ENCODE measurements at regions not wholly inside any gene's neighbourhood (a gene's known extent, or its start where the extent isn't known, plus 50 kb on each side); places are given as distances from the start of the nearest gene placed in this dataset.

DNA sequence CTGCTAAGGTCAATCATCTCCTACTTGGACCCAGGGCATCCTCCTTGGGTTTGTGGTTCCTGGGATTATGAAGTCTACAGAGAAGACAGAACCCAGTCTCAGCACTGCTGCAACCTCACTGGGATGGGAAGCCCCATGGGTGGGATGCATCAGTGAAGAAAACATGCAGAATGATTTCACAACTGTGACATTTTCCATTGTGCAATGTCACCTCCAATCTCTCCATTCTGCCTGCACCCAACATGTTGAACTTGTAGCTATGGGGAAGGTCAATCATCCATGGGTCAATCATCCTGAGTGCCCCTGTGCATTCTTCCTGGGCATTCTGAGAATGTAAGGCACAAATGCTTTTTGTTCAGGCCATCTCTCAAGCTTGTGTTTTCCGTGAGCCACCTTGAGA, 1004.4 kb upstream of the TMEM132C start:
- in situ Hi-C loops (cut with HindIII; ENCODE audit: low pct_unique_long_range_greater_than_20kb, low sequenced_read_pairs): no loop called here
- no peak for DNase-seq (ENCODE audit: low read depth, low spot score)

DNA sequence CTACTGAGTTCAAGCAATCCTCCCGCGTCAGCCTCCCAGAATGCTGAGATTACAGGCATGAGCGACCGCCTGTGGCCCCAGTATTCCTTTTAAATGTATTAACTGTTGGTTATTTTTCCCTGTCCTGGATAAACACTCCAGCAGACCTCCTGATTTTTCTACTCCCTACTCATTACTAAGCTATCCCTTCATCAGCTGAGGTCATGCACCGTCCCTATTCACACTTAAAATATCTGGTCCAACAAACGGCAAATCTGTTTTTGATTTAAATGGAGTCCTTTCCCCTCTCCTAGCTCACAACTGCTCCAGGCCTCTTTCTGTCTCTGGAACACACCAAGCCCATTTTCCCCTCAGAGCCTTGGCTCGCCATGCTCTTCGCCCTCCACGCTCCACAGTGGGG, 1003.3 kb upstream of the TMEM132C start:
- in situ Hi-C loops (cut with HindIII; ENCODE audit: low pct_unique_long_range_greater_than_20kb, low sequenced_read_pairs): no loop called here
- DNase-seq (ENCODE audit: low read depth, low spot score): no peak

DNA sequence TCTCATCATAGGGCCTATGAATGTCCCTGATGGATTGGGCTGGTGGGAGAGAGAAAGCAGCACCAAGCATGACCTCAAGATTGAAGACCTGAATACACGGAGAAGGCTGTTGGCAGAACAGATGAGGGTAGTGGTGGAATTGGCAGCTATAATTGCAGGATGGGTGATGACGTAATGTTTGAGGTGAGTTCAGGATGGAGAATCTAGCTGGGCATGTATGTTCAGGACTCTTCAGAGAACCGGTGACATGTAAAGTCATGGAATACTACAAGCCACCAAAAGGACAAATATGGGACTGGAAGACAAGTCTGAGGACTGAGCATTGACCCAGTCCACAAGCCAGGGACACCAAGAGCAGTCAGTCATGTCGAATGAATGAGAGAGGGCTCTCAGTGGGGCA, 999.8 kb upstream of the TMEM132C start:
- DNase-seq (ENCODE audit: low read depth, low spot score): no peak
- in situ Hi-C loops (cut with HindIII; ENCODE audit: low pct_unique_long_range_greater_than_20kb, low sequenced_read_pairs): no loop called here

DNA sequence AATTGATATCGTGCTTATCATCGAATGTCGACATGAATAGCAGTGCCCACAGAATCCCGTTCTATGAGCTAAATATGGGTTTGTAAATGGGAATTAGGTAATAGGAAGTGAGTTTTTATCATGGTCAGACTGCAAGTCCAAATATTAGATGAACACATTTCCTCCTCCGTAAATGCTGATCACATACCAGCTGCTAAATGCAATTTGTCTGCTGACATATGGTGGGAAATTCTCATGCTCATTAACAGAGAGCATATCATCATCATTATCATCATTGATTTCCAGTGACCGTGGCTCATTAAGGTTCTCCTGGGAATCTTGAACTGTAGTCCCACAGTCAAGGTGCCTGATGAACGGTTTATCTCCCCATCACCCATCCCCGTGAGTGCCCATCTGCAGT, 998.8 kb upstream of the TMEM132C start:
- no peak for DNase-seq (ENCODE audit: low read depth, low spot score)
- in situ Hi-C loops (cut with HindIII; ENCODE audit: low pct_unique_long_range_greater_than_20kb, low sequenced_read_pairs): no loop called here

DNA sequence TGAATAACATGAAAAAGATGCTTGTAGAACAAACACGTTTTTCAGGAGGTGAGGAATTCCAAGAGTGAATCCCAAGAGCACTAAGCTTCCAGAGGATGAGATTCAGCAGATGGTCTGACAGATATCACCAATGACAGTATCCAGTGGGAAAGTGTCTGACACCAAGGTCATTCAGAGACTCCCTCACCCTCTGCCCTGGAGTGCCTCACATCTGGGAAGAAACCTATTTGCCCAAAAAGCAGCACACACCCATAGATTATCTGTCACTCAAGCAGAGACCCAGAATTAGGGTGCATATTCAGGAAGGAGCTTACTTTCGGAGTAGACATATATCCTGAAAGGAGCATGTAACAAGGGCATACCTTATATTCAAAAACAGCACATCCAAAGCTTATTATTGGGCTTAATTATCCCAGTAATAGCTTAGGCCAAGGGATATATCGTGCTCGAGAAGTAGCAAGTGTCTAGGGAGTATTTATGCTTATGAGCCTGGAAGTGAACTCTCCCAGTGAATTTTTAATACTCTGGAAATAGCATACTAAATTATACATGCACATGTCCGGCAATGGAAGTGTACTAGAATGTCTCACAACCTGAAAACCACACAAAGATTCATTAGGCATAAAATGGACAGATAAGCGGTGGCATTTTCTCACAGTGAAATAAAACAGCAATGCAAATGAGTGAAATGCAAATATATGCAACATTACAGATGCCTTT, 998.1 kb upstream of the TMEM132C start:
- in situ Hi-C loops (cut with HindIII; ENCODE audit: low pct_unique_long_range_greater_than_20kb, low sequenced_read_pairs): no loop called here

DNA sequence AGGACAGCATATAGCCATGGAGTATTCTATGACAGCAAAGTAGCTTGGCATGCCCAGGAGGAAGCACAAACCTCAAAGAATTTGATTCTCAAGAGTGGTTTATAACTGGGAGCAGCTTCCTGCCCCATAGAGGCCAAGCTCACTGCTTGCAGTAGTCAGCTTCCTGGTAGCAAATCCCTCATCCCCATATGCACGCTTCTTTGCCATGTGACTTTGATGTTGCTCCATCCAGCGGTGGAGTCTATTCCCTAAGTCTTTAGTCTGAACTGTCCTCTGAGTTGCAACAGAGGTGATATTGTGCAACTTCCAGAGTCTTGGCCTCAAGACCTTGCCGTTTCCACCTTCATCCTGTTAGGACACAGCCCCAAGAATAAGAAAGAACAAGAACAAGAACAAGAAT, 996.8 kb upstream of the TMEM132C start:
- in situ Hi-C loops (cut with HindIII; ENCODE audit: low pct_unique_long_range_greater_than_20kb, low sequenced_read_pairs): no loop called here
- peak; percentile 25 for DNase-seq (ENCODE audit: low read depth, low spot score)

More for the DNA sequence above, 998.1 kb upstream of the TMEM132C start:
- no peak for DNase-seq (ENCODE audit: low read depth, low spot score)

DNA sequence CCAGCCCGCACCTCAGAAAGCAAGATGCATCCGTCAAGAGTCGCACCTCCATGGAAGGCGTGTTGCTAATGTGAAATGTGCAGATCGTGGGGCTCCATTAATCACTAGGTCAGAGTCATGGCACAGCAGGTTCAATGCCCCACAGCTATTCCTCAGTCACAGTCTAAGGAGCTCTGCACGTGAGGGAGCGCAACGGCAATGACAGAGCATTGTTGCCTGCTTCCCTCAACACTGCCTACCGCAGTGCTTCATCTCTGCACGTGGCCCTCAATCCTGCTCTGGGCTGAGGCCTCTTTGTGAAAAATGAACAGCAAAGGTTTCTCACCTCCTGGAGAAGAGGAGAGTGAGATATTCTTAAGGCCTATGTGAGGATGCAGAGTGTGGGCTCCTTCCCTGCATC, 995.2 kb upstream of the TMEM132C start:
- no peak for DNase-seq (ENCODE audit: low read depth, low spot score)
- in situ Hi-C loops (cut with HindIII; ENCODE audit: low pct_unique_long_range_greater_than_20kb, low sequenced_read_pairs): no loop called here

DNA sequence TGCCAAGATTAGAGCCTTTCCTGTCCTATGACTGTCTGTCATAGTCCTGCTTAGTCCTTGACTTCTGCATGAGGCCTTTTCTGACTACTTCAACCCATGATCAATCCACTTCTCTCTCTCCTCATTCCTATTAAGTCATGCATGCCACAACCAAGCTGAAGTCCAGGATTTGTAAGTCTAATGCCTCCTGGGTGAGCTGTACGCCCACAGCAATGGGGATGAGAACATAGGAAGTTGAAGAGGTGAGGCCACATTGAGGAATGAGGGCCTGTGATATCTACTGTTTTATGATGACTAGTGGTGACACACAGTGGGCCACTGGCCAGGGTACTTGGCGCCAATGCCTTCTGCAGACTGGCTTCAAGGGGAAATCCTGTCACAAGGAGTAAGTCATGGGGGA, 994.1 kb upstream of the TMEM132C start:
- in situ Hi-C loops (cut with HindIII; ENCODE audit: low pct_unique_long_range_greater_than_20kb, low sequenced_read_pairs): no loop called here
- no peak for DNase-seq (ENCODE audit: low read depth, low spot score)

DNA sequence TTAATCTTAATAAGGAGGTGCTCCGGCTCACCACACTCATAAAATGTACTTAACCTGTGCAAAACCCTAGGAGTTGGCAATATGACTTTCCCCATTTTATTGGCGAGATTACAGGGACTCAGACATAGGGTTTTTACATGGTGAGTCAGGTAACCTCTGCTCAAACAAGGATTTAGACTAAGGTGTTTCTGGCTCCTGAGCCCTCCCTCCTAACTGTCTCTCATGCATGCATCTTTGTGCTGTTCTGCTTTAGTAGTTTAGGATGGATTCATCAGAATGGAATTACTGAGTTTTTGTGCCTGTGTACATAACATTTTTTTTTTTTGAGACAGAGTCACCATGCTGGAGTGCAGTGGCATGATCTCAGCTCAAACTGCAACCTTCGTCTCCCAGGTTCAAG, 993.3 kb upstream of the TMEM132C start:
- DNase-seq (ENCODE audit: low read depth, low spot score): no peak
- in situ Hi-C loops (cut with HindIII; ENCODE audit: low pct_unique_long_range_greater_than_20kb, low sequenced_read_pairs): no loop called here

DNA sequence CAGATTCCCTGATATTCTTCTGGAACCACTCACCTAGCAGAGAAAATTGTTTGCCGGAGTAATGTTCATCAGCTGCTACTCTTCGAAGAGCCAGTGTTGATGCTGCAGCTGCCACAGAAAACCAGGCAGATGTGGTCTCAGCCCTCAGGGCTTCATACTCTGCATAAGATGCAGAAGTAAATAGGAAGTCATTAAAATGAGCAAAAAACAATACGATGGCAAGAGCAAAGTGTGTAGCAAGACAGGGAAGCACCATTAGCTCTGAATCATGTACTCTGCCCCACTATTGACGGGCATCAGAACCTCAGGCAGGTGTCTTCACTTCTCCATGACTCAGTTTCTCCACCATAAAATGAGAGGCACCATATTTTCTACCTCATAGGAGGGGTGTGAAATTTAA, 991.6 kb upstream of the TMEM132C start:
- DNase-seq (ENCODE audit: low read depth, low spot score): no peak
- in situ Hi-C loops (cut with HindIII; ENCODE audit: low pct_unique_long_range_greater_than_20kb, low sequenced_read_pairs): no loop called here

DNA sequence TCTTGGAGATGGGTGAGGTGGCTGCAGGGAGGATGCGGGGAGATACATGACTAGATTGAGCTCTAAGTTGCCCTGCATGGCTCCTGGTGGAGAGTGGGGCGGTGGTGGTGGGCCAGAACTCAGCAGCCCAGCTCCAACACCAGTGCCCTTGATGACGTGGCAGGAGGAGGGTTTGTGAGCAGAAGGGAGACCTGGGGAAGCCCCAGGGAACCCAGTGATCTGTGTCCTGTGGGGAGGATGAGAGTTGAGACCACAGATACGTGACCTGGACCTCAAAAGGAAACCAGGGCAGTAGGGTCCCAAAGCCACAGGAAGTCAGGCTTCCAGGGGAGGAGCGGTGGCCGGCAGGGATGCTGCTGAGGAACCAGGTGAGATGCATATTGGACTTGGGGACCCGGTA, 989.1 kb upstream of the TMEM132C start:
- in situ Hi-C loops (cut with HindIII; ENCODE audit: low pct_unique_long_range_greater_than_20kb, low sequenced_read_pairs): no loop called here
- no peak for DNase-seq (ENCODE audit: low read depth, low spot score)

DNA sequence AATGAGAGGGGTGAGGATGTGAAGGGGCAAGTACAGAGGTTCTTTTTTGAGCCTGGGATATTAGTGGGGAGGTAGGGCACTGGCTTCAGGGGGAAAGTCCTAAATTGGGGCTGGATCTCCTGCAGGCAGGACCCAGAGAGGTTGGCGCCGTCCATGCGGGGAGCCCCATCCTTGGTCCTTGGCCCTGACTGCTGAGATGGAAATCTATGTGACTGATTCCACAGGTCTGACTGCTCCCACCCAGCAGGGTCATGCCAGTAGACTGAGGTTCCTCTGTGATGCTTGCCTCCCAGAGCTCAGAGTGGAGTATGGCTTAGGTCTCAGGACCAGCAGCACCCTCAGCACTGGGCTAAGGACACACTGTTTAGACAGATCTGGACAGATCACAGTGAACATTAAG, 988.6 kb upstream of the TMEM132C start:
- DNase-seq (ENCODE audit: low read depth, low spot score): no peak
- in situ Hi-C loops (cut with HindIII; ENCODE audit: low pct_unique_long_range_greater_than_20kb, low sequenced_read_pairs): no loop called here

DNA sequence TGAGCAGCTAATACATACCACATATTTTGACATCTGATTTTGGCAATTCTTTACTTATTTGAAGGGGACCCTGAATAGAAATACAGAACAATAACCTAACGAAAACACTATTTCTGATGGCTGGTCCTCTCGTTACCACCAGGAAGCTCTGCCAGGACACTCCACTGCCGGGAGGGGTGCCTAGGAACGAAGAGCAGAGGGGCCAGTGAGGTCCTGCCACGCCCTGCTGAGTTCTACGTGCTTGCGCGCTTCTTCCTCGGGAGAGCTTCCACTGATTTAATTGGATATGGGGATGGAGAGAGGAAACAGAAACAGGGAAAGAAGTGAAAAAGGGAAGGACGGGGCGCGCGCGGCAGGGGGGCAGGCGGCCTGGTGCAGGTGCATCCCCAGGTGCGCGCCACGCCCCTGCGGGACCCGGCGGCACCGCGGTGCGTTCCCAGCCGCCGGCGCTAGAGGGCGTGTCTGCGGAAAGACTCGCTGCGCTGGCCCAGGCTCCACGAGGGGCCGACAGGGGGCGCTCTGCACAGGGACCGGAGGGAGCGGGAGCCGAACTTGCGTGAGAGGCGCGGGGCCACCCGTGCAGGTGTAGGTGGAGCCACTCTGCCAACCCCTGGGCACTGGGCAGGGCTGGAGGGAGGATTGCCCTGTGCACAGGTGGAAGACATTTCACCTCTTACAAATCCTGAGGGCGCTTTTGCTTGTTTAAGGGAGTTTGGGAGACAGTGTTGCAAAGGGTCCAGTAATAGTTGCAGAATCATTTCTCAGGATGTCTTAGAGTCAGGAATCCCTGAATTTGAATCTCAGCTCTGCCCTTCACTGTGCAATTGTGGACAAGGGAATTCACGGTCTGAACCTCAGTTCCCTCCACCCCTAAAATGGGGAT, 986.3 kb upstream of the TMEM132C start:
- in situ Hi-C loops (cut with HindIII; ENCODE audit: low pct_unique_long_range_greater_than_20kb, low sequenced_read_pairs): no loop called here
- peak; percentile 63 for DNase-seq (ENCODE audit: low read depth, low spot score)

DNA sequence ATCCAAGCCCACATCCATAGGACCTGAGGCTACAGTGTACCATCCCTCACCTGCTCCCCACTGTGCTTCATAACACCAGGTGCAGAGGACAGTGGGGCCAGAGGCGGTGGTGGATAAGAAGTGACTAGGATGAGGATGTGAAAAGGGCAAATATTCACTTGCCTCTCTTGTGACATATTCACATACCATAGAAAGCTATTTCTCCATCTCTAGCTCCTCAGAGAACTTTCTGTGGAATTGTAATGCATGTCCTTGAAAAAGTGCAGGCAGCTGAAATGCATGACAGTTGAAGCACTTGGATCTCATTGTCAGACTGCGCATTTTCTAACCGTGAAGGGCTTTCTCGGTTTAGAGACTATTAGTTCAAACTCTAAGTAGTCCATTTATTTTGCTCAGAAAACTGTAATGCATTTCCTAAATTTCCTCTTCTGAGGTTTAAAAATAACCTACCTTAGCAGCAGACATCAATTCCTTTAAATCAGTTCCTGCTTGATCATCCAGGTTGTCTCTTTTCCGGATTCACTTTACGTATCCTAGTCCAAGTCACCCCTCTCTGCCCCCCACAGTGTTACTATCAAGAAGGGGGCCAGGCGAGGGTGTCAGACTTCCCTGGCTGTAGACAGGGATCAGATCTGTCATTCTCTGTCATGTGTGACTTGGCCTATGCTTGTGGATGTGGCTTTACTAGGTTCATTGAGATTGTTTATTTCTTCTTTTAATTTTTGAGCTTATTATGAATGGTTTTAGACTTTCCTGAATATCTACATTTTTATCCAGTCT, 984.0 kb upstream of the TMEM132C start:
- in situ Hi-C loops (cut with HindIII; ENCODE audit: low pct_unique_long_range_greater_than_20kb, low sequenced_read_pairs): no loop called here

DNA sequence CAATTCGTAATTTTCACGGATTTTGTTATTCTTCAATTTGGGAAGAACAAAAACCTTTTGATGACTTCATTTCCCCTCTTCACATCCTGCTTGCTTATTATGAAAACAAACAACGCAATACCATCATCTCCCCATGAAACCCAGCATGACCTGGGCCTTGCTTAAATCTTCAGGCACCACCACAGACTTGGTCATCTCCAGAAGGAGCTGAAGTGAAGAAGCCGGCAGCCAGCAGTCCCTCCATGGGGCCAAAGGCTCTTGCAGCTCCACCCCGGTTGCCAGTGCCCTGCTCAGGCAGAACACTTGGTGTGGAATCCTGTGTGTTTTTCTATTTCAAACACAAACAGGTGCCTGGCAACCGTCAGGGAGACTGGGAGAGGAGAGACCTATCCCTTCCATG, 982.9 kb upstream of the TMEM132C start:
- DNase-seq (ENCODE audit: low read depth, low spot score): no peak
- in situ Hi-C loops (cut with HindIII; ENCODE audit: low pct_unique_long_range_greater_than_20kb, low sequenced_read_pairs): no loop called here

More for the DNA sequence above, 984.0 kb upstream of the TMEM132C start:
- no peak for DNase-seq (ENCODE audit: low read depth, low spot score)

DNA sequence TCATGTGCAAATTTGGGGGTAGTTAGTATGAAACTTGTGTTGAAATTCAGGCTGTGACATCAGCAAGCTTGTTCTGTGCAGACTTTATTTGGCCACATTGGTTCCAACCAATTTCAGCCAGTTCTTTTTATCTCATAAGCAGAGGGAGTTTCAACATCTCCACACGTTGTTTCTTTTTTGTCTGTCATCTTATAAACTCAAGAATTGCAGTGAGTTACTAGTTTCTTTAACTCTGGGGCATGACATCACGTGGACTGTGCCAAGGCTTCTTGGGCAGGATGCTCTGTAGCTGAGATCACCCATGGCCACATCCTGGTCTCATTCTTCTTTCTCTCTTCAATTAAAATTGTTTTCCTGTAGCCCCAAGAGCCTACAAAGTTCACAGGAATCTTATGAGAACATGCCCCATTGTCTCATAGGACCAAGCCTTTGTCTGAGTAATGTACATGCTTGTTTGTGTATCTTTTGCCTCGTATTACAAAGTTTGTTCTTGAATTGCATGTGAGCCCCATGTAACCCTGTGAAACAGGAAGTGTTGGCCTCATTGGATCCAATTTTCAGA, 982.0 kb upstream of the TMEM132C start:
- in situ Hi-C loops (cut with HindIII; ENCODE audit: low pct_unique_long_range_greater_than_20kb, low sequenced_read_pairs): no loop called here
- DNase-seq (ENCODE audit: low read depth, low spot score): no peak

DNA sequence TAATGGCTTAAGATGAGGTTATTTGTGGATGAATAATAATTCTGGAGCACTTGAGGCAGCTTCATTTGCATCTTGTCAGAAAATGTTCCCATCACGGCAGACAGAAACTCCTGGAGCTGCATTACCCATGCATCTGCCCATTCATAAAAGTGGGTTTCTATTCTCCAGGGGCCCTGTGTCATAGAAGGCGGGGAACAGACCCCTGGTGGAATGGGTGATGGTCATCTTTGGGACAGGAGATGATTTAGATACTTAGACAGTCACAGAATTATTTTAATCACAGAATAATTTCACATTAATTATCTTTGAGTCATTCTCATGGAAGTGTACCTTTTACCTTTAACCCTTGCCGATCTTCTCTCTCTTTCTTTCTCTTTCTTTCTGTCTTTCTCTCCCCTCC, 980.7 kb upstream of the TMEM132C start:
- in situ Hi-C loops (cut with HindIII; ENCODE audit: low pct_unique_long_range_greater_than_20kb, low sequenced_read_pairs): no loop called here
- no peak for DNase-seq (ENCODE audit: low read depth, low spot score)

DNA sequence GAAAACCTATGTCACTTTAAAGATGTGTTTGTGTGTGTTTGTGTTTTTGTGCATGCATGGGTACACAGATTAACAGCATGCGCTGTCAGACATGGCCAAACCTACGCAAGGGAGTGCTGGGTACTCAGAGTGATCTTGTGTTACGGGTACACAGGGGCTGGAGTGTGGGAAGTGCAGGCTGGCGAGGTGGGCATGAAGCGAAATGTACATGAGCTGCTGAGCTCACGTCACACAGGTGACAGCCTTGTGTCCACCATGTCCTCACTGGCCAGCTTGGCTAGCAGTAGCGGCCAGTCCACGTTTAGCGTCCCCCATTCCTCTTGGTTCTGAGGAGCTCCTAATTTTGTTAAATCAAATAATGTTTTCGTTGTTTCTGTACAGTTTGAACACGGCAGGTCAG, 979.7 kb upstream of the TMEM132C start:
- in situ Hi-C loops (cut with HindIII; ENCODE audit: low pct_unique_long_range_greater_than_20kb, low sequenced_read_pairs): no loop called here
- no peak for DNase-seq (ENCODE audit: low read depth, low spot score)

Measured in SK-MEL-5 (cell line).